A549 (cell line): ENCODE measurements at regions not wholly inside any gene's neighbourhood (a gene's known extent, or its start where the extent isn't known, plus 50 kb on each side); places are given as distances from the start of the nearest gene placed in this dataset.

Experiments used
- CTCF ChIP-seq: fragments of >200 bp; sonication (Bioruptor Twin); formaldehyde crosslinking; IDR thresholded peaks from 3 replicates; pipeline ENCODE4 v1.5.1; 2016
- HOXA7 ChIP-seq: fragments of 250-450 bp; sonication (Bioruptor Pico); IDR thresholded peaks from 2 replicates; pipeline ENCODE4 v1.5.0; 2020; ENCODE audit warnings: mild to moderate bottlenecking, moderate library complexity
- PBX3 ChIP-seq: IDR thresholded peaks from 2 replicates; pipeline ENCODE4 v1.6.1; 2012
- POLR2A ChIP-seq: IDR thresholded peaks from 2 replicates; pipeline ENCODE4 v1.6.1; 2012; ENCODE audit warnings: mild to moderate bottlenecking, low read length

GRCh38 chr11:104526006-104526405 is 362.1 kb upstream of the PDGFD start:
- TF ChIP-seq HOXA7 = no peak
- no peak for TF ChIP-seq POLR2A
- no peak for TF ChIP-seq PBX3
- TF ChIP-seq CTCF = no peak
